ENCODE measurements at regions not wholly inside any gene's neighbourhood (a gene's known extent, or its start where the extent isn't known, plus 50 kb on each side); places are given as distances from the start of the nearest gene placed in this dataset.

DNA sequence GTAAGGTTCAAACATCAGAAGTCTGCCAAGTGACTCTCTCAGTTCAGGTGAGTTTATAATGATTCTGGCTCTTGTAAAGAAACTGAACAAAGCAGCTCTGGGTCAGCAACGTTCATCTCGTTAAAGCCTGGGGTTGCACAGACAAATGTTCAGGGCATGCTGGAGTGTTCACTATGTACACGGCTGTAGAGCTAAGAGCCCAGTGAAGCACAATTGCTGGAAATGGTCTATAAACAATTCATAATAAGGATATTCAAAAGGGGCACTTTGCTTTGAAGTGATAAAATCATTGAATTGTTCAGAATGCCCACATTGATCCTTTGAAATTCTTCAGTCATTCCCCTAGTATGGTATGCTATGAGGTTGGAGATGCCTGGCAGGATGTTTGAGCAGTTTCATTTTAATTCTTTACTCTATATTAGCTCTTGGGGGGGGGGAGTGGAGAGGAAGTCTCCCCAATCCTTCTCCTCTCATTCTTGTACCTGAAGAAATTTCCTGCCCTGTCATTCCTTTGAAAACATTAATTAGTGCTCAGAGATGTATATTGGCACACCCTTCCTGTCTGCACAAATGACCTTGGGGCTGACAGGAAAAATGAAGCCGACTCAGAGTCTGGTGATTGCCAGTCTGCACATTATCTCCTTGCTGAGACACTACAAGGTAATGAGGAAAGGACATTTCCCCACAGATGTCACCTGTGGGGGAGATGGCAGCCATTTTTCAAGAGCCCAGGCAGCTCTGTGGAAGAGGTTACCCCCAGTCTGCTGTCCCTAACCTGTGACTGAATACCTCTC is 145.5 kb downstream of the DLEU7 start:
- no peak overlapping the region for H3K27ac ChIP-seq
- TF ChIP-seq, protein P1, sequence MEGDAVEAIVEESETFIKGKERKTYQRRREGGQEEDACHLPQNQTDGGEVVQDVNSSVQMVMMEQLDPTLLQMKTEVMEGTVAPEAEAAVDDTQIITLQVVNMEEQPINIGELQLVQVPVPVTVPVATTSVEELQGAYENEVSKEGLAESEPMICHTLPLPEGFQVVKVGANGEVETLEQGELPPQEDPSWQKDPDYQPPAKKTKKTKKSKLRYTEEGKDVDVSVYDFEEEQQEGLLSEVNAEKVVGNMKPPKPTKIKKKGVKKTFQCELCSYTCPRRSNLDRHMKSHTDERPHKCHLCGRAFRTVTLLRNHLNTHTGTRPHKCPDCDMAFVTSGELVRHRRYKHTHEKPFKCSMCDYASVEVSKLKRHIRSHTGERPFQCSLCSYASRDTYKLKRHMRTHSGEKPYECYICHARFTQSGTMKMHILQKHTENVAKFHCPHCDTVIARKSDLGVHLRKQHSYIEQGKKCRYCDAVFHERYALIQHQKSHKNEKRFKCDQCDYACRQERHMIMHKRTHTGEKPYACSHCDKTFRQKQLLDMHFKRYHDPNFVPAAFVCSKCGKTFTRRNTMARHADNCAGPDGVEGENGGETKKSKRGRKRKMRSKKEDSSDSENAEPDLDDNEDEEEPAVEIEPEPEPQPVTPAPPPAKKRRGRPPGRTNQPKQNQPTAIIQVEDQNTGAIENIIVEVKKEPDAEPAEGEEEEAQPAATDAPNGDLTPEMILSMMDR (conservative IDR thresholded peaks at IDR 0.05), result no peak

DNA sequence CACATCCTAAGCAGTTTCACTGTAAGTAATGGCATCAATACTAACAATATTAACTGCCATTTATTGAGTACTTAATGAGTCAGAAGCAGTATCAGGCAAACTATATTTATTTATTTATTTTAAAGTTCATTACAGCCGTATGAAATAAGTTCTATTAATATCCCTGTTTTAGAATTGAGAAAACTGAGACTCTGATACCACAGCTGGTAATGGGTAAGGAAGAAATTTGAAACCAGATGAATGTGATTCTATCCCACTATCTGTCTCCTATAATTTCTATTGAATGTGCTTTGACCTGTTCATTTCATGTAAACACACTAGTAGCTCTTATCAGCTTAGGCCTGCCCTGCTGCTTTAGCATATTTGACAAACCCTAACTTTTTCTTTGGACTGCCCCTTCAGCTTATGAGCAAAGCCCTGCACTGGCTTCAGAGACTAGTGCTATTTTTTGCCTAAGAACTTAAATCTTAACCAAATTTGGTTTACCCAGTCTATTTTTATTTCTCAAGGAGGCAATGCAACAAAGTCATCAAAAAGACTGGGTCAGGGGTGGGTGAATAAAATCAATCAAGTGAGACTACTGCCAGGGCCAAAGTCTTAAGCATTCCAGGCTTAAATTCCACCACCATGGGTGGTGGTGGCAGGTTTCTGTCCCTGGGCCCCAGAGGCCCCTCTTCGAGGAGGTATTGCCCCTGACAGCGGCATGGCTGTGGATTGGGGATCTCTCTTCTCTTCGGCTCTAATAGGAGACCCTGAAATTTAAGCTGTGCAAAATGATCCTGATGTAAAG is 143.4 kb downstream of the DLEU7 start:
- TF ChIP-seq, protein P1 (conservative IDR thresholded peaks at IDR 0.05), result no peak
- no peak overlapping the region for H3K27ac ChIP-seq

DNA sequence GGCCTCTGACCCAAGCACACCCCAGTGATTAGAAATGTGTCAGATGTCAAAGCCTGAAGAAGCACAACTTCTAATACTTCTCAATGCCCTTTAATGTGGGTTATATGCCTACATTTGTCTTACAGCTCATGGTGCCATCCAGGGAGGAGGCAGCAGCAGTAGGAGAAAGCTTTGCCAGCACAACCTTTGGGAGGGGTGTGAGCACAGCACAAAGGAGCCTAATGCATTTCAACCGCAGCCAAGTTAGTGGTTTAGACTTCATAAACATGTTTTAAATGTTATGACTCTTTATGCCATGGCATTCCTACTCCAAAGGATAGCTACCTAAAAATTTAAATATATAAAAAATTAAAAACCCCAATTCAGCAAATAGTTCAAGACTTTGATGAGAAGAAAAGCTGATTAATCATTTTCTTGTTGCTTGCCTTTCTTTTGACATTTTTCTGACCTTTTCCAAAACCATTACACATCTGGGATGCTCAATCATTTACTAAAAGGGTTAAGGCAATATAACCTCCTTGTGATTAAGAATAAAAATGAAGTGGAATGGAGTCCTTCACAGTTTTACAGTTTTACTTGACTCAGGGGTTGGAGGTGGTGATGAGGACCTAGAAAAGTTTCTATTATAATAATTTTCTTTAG is 142.7 kb downstream of the DLEU7 start:
- TF ChIP-seq, protein P1 (conservative IDR thresholded peaks at IDR 0.05), result no peak
- H3K27ac ChIP-seq, result no peak overlapping the region

DNA sequence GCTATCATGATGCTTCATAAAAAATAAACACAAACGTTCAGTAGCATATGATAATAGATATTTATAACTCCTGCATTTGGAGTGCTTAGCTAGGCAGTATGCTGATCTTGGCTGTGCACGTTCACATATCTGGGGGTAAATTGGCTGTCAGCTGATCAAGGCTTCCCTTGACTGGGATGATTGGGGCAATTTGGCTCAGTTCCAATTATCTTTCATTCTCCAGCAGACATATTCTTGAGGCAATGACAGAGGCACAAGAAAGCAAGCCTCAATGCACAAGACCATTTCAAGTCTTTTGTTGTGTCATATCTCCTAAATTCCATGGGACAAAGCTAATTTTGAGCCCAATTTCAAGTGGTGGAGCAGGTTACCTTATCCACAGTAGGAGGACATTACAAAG is 142.0 kb downstream of the DLEU7 start:
- H3K27ac ChIP-seq, result no peak overlapping the region
- TF ChIP-seq, protein P1 (conservative IDR thresholded peaks at IDR 0.05), result no peak

DNA sequence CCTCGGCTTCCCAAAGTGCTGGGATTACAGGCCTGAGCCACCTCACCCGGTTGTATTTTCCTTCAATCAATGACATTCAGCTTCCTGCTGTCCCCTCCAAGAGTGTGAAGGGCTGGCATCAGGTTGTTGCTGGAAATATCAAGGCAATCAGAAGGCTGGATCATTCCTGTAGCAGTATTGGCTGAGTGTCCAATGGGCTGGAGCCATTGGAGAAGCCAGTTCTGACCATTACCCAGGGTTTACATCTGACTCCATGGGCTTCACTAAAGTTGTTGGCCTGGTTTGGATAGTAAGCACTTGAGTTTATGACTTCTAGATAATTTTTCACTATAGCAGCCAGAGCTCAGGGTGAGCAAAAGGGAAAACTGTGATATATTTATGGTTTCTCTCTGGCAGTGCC is 137.0 kb downstream of the DLEU7 start:
- TF ChIP-seq, protein P1 (conservative IDR thresholded peaks at IDR 0.05), result no peak
- H3K27ac ChIP-seq, result no peak overlapping the region

DNA sequence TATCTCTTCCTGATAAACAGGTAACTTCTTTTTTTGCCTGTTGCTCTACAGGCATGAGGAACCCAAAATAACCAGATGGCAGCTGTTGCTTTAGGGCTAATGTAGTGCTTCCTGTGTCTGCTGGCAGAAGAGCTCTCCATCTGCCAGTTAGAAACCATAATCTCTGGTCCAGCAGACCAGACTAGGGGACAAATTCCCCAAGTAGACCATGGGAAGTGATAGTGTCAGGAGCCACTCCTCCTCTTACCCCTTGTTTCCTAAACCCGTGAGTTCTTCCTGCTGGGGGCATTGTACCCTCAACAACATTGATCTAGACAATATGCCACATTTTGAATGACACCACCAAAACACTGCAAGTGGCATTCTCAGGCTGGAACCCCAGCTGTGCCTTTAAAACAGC is 135.9 kb downstream of the DLEU7 start:
- H3K27ac ChIP-seq, result no peak overlapping the region
- TF ChIP-seq, protein P1 (conservative IDR thresholded peaks at IDR 0.05), result no peak

DNA sequence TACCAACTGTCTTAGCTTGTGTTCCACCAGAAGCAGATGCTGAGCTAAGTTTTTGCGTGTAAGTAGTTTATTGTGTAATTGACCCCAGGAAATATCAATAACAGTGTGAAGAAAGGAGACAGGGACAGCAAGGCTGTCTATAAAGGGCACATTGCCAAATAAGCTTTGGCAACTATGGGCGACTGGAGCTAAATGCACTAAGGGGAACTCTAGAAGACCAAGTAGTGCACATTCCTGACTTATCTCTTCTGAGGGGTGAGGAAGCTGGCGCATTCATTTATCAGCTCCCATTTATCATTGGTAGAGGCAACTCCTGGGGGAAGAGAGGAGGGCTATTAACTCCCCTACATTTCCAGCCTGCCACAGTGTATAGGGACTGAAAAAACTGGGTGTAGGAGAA is 135.0 kb downstream of the DLEU7 start:
- no peak overlapping the region for H3K27ac ChIP-seq
- TF ChIP-seq, protein P1 (conservative IDR thresholded peaks at IDR 0.05), result no peak
